ENCODE measurements at regions not wholly inside any gene's neighbourhood (a gene's known extent, or its start where the extent isn't known, plus 50 kb on each side); places are given as distances from the start of the nearest gene placed in this dataset.

GRCh38 chr3:17811646-17812045 is 69.2 kb upstream of the TBC1D5 start:
- Histone ChIP-seq H3K27ac (ENCODE audit: low read depth in 2 of 2, low read length in 1 of 2) (no peak overlapping the region), H3K4me3 (ENCODE audit: low read depth in 1 of 2, low read length in 2 of 2) (no peak overlapping the region), H3K9me3 (ENCODE audit: control insufficient read depth in 2 of 2, insufficient read depth in 1 of 2, low read depth in 1 of 2, low read length in 1 of 2) (no peaks in the 10 kb centered on the region)

DNA sequence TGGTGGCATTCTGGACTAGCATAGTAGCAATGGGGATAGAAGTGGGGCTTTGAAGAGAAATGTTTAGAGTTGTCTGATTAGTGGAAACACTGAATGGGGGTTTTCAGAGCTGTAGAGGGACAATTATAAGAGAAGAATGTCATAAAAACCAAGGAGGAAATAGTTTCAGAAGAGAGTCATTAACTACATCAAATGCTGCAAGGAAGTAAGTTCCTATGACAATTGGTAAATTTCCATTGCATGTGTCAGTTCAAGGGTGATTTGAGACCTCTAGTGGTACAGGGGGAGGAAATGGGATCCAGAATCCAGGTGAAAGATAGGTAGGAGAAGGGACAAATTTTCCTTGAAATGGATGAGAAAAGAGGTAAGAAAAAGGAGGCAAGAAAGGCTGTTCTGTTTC is 68.3 kb upstream of the TBC1D5 start:
- Histone ChIP-seq H3K9me3 (ENCODE audit: control insufficient read depth in 2 of 2, insufficient read depth in 1 of 2, low read depth in 1 of 2, low read length in 1 of 2) (no peaks in the 10 kb centered on the region), H3K27me3 (ENCODE audit: control insufficient read depth in 1 of 2, insufficient read depth in 2 of 2, low read length in 2 of 2) (no peaks in the 10 kb centered on the region), H3K4me3 (ENCODE audit: low read depth in 1 of 2, low read length in 2 of 2) (no peak overlapping the region), H3K27ac (ENCODE audit: low read depth in 2 of 2, low read length in 1 of 2) (no peak overlapping the region), H3K4me1 (ENCODE audit: control insufficient read depth in 2 of 2, insufficient read depth in 2 of 2, low read length in 1 of 2) (no peaks in the 10 kb centered on the region), H3K36me3 (ENCODE audit: control insufficient read depth in 2 of 2, insufficient read depth in 2 of 2, low read length in 1 of 2) (no peaks in the 10 kb centered on the region)

More at GRCh38 chr3:17811646-17812045, 69.2 kb upstream of the TBC1D5 start:
- no peaks in the 10 kb centered on the region for H3K4me1 ChIP-seq (ENCODE audit: control insufficient read depth in 2 of 2, insufficient read depth in 2 of 2, low read length in 1 of 2)
- H3K27me3 ChIP-seq (ENCODE audit: control insufficient read depth in 1 of 2, insufficient read depth in 2 of 2, low read length in 2 of 2), result no peaks in the 10 kb centered on the region
- H3K36me3 ChIP-seq (ENCODE audit: control insufficient read depth in 2 of 2, insufficient read depth in 2 of 2, low read length in 1 of 2), result no peaks in the 10 kb centered on the region

DNA sequence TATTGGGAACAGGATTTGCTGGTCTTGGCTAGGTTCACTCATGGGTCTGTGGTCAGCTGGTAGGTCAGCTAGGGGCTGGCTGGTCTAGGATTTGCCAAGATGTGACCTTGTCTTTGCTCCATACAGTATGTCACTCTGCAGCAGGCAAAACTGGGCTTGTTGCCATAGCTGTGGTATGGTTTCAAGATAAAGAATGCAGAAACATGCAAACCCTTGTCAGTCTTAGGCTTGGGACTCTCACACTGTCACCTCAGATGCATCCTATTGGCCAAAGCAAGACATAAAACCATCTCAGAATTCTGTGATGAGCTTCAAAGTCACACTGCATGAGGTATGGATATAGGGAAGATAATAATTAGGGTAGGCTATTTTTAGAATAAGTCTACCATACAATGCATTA is 66.6 kb upstream of the TBC1D5 start:
- no peak overlapping the region for H3K27ac ChIP-seq (ENCODE audit: low read depth in 2 of 2, low read length in 1 of 2)
- H3K4me3 ChIP-seq (ENCODE audit: low read depth in 1 of 2, low read length in 2 of 2), result no peak overlapping the region
- no peaks in the 10 kb centered on the region for H3K36me3 ChIP-seq (ENCODE audit: control insufficient read depth in 2 of 2, insufficient read depth in 2 of 2, low read length in 1 of 2)
- H3K4me1 ChIP-seq (ENCODE audit: control insufficient read depth in 2 of 2, insufficient read depth in 2 of 2, low read length in 1 of 2), result no peaks in the 10 kb centered on the region
- H3K9me3 ChIP-seq (ENCODE audit: control insufficient read depth in 2 of 2, insufficient read depth in 1 of 2, low read depth in 1 of 2, low read length in 1 of 2), result no peaks in the 10 kb centered on the region
- no peaks in the 10 kb centered on the region for H3K27me3 ChIP-seq (ENCODE audit: control insufficient read depth in 1 of 2, insufficient read depth in 2 of 2, low read length in 2 of 2)

GRCh38 chr3:17806876-17807275 is 64.4 kb upstream of the TBC1D5 start:
- no peaks in the 10 kb centered on the region for H3K36me3 ChIP-seq (ENCODE audit: control insufficient read depth in 2 of 2, insufficient read depth in 2 of 2, low read length in 1 of 2)
- H3K27ac ChIP-seq (ENCODE audit: low read depth in 2 of 2, low read length in 1 of 2), result no peak overlapping the region
- no peaks in the 10 kb centered on the region for H3K9me3 ChIP-seq (ENCODE audit: control insufficient read depth in 2 of 2, insufficient read depth in 1 of 2, low read depth in 1 of 2, low read length in 1 of 2)
- WGBS, 2 donors, result 85% methylated on average over 1 of the region's 1 CpG
- H3K27me3 ChIP-seq (ENCODE audit: control insufficient read depth in 1 of 2, insufficient read depth in 2 of 2, low read length in 2 of 2), result no peaks in the 10 kb centered on the region
- no peaks in the 10 kb centered on the region for H3K4me1 ChIP-seq (ENCODE audit: control insufficient read depth in 2 of 2, insufficient read depth in 2 of 2, low read length in 1 of 2)
- H3K4me3 ChIP-seq (ENCODE audit: low read depth in 1 of 2, low read length in 2 of 2), result no peak overlapping the region

GRCh38 chr3:17806201-17806600 is 63.8 kb upstream of the TBC1D5 start:
- Histone ChIP-seq H3K4me3 (ENCODE audit: low read depth in 1 of 2, low read length in 2 of 2) (no peak overlapping the region), H3K27me3 (ENCODE audit: control insufficient read depth in 1 of 2, insufficient read depth in 2 of 2, low read length in 2 of 2) (no peaks in the 10 kb centered on the region), H3K9me3 (ENCODE audit: control insufficient read depth in 2 of 2, insufficient read depth in 1 of 2, low read depth in 1 of 2, low read length in 1 of 2) (no peaks in the 10 kb centered on the region), H3K27ac (ENCODE audit: low read depth in 2 of 2, low read length in 1 of 2) (no peak overlapping the region), H3K4me1 (ENCODE audit: control insufficient read depth in 2 of 2, insufficient read depth in 2 of 2, low read length in 1 of 2) (no peaks in the 10 kb centered on the region), H3K36me3 (ENCODE audit: control insufficient read depth in 2 of 2, insufficient read depth in 2 of 2, low read length in 1 of 2) (no peaks in the 10 kb centered on the region)
- WGBS, 2 donors, result 86 to 88% methylated on average over 5 of the region's 5 CpGs

DNA sequence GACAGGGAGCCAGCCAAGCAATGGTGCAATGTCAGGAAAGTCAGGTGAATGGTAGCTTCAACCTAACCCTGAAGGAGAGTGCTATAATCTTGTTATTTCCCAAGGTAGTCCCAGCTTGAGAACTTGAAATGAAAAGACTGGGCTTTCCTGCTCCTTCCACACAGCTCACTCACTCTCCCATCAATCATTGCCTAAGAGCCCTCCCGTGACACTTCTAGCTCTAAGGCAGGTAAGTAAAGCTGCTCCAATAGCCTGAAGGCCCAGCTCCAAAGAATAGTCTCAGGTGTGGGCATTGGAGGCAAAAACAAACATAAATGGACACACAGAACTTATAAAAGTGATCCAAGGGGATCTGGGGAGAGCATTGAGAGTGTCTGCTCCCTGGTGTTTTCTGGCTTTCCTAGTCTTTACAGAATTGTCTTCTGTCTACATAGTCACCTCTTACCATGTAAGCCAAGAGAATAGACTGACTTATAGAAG is 63.1 kb upstream of the TBC1D5 start:
- no peaks in the 10 kb centered on the region for H3K36me3 ChIP-seq (ENCODE audit: control insufficient read depth in 2 of 2, insufficient read depth in 2 of 2, low read length in 1 of 2)
- no peak overlapping the region for H3K4me3 ChIP-seq (ENCODE audit: low read depth in 1 of 2, low read length in 2 of 2)
- no peaks in the 10 kb centered on the region for H3K4me1 ChIP-seq (ENCODE audit: control insufficient read depth in 2 of 2, insufficient read depth in 2 of 2, low read length in 1 of 2)
- 63 to 75% methylated on average over 1 of the region's 1 CpG for WGBS, 2 donors
- H3K27me3 ChIP-seq (ENCODE audit: control insufficient read depth in 1 of 2, insufficient read depth in 2 of 2, low read length in 2 of 2), result no peaks in the 10 kb centered on the region
- H3K9me3 ChIP-seq (ENCODE audit: control insufficient read depth in 2 of 2, insufficient read depth in 1 of 2, low read depth in 1 of 2, low read length in 1 of 2), result no peaks in the 10 kb centered on the region
- H3K27ac ChIP-seq (ENCODE audit: low read depth in 2 of 2, low read length in 1 of 2), result no peak overlapping the region

GRCh38 chr3:17802950-17803349 is 60.5 kb upstream of the TBC1D5 start:
- H3K4me3 ChIP-seq (ENCODE audit: low read depth in 1 of 2, low read length in 2 of 2), result no peak overlapping the region
- no peaks in the 10 kb centered on the region for H3K36me3 ChIP-seq (ENCODE audit: control insufficient read depth in 2 of 2, insufficient read depth in 2 of 2, low read length in 1 of 2)
- WGBS, 2 donors, result 60 to 62% methylated on average over 3 of the region's 3 CpGs
- no peak overlapping the region for H3K27ac ChIP-seq (ENCODE audit: low read depth in 2 of 2, low read length in 1 of 2)
- no peaks in the 10 kb centered on the region for H3K27me3 ChIP-seq (ENCODE audit: control insufficient read depth in 1 of 2, insufficient read depth in 2 of 2, low read length in 2 of 2)
- no peaks in the 10 kb centered on the region for H3K4me1 ChIP-seq (ENCODE audit: control insufficient read depth in 2 of 2, insufficient read depth in 2 of 2, low read length in 1 of 2)
- H3K9me3 ChIP-seq (ENCODE audit: control insufficient read depth in 2 of 2, insufficient read depth in 1 of 2, low read depth in 1 of 2, low read length in 1 of 2), result no peaks in the 10 kb centered on the region

- WGBS, 2 donors, result 60 to 76% methylated on average over 1 of the region's 1 CpG
- H3K4me3 ChIP-seq (ENCODE audit: low read depth in 1 of 2, low read length in 2 of 2), result no peak overlapping the region
- no peaks in the 10 kb centered on the region for H3K36me3 ChIP-seq (ENCODE audit: control insufficient read depth in 2 of 2, insufficient read depth in 2 of 2, low read length in 1 of 2)
- H3K27me3 ChIP-seq (ENCODE audit: control insufficient read depth in 1 of 2, insufficient read depth in 2 of 2, low read length in 2 of 2), result no peaks in the 10 kb centered on the region
- H3K27ac ChIP-seq (ENCODE audit: low read depth in 2 of 2, low read length in 1 of 2), result no peak overlapping the region
- no peaks in the 10 kb centered on the region for H3K4me1 ChIP-seq (ENCODE audit: control insufficient read depth in 2 of 2, insufficient read depth in 2 of 2, low read length in 1 of 2)
- no peaks in the 10 kb centered on the region for H3K9me3 ChIP-seq (ENCODE audit: control insufficient read depth in 2 of 2, insufficient read depth in 1 of 2, low read depth in 1 of 2, low read length in 1 of 2)
Measured at GRCh38 chr3:17801131-17801530, 58.7 kb upstream of the TBC1D5 start.

DNA sequence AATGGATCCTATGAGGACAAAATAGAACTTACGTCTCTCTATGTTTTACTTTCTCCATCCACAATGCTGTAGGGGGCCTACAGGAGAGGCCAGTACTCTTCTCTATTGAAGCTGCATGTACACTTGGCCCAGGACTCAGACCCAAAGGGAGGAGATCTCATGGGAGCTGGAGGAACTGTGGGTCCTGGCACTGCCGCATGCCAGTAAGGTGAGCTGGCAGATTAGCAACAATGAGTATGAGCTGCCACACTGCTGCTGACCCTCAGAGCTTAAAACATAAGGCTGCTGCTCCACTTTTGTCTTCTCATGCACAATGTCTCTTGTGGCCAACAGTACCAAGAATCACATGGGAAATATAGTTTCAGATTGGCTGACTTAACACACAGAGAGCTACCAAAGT is 57.8 kb upstream of the TBC1D5 start:
- Histone ChIP-seq H3K4me3 (ENCODE audit: low read depth in 1 of 2, low read length in 2 of 2) (no peak overlapping the region), H3K9me3 (ENCODE audit: control insufficient read depth in 2 of 2, insufficient read depth in 1 of 2, low read depth in 1 of 2, low read length in 1 of 2) (no peaks in the 10 kb centered on the region), H3K27ac (ENCODE audit: low read depth in 2 of 2, low read length in 1 of 2) (no peak overlapping the region), H3K27me3 (ENCODE audit: control insufficient read depth in 1 of 2, insufficient read depth in 2 of 2, low read length in 2 of 2) (no peaks in the 10 kb centered on the region), H3K36me3 (ENCODE audit: control insufficient read depth in 2 of 2, insufficient read depth in 2 of 2, low read length in 1 of 2) (no peaks in the 10 kb centered on the region), H3K4me1 (ENCODE audit: control insufficient read depth in 2 of 2, insufficient read depth in 2 of 2, low read length in 1 of 2) (no peaks in the 10 kb centered on the region)
- 96 to 99% methylated on average over 2 of the region's 2 CpGs for WGBS, 2 donors

DNA sequence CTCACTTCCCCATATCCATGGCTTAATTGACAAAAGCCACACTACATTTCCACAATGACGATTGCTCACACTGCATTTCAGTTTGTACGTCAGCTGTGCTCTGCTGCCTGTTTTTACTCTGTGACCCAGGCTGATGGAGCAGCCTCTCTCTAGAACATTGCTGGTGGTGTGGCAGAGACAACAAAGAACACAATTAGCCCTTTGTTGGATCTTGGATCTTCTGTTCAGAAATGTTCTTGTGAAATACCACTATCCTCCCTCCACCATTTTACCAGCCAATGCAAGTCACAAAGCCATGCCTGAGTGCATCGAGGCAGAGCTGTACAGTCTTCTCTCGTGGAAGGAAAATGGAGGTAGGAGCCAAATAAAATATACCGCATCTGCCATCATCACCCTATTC is 56.9 kb upstream of the TBC1D5 start:
- H3K4me3 ChIP-seq (ENCODE audit: low read depth in 1 of 2, low read length in 2 of 2), result no peak overlapping the region
- no peaks in the 10 kb centered on the region for H3K27me3 ChIP-seq (ENCODE audit: control insufficient read depth in 1 of 2, insufficient read depth in 2 of 2, low read length in 2 of 2)
- H3K27ac ChIP-seq (ENCODE audit: low read depth in 2 of 2, low read length in 1 of 2), result no peak overlapping the region
- 89 to 94% methylated on average over 5 of the region's 5 CpGs for WGBS, 2 donors
- H3K4me1 ChIP-seq (ENCODE audit: control insufficient read depth in 2 of 2, insufficient read depth in 2 of 2, low read length in 1 of 2), result no peaks in the 10 kb centered on the region
- H3K36me3 ChIP-seq (ENCODE audit: control insufficient read depth in 2 of 2, insufficient read depth in 2 of 2, low read length in 1 of 2), result no peaks in the 10 kb centered on the region
- H3K9me3 ChIP-seq (ENCODE audit: control insufficient read depth in 2 of 2, insufficient read depth in 1 of 2, low read depth in 1 of 2, low read length in 1 of 2), result no peaks in the 10 kb centered on the region

Measured in esophagus (tissue), 2 donors.